ENCODE measurements at regions not wholly inside any gene's neighbourhood (a gene's known extent, or its start where the extent isn't known, plus 50 kb on each side); places are given as distances from the start of the nearest gene placed in this dataset.
"Not testable (repeated sequence)": the region's sequence is repeated elsewhere in the genome, so short reads cannot be mapped to it uniquely, and the experiment has no call there.

DNA sequence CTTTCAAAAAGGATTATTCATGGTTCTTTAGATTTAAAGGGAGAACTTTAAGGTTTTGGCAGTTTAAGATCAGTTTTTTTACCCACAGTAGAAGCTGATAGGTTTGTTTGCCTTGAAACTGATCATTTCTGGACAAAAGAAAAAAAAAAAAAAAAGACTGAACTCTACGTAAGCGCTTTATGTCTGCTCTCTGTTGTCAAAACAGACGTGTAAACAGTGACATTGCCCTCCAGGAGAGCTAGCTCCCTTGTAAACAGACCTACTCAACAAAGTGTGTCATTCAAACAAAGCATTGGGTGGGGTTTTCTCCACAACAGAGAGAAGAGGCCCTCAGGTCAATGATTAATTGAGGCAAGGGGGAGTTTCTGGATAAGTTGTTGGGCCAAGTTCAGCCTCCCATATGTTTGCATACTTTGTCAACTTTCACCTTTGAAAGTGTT, 568.1 kb upstream of the LRRN3 start:
- no peak for DNase-seq

DNA sequence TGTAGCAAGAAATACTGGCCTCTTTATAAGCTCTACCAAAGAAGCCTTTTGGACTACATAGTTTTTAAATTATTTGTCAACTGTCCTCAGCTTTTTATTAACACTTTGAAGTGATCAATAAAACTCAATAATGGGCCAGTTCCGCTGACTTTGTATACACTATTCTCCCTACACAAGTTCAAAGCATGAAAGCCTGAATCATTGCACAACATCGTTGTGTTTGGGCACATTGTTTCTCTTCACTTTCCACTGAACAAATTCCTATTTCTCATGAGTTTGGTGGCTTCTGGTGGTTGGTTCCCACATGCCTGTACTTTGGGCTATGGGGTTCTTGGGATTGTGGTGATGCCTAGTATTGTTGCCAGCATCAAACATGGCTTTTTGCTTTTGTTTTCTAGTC, 561.8 kb upstream of the LRRN3 start:
- DNase-seq: no peak

GRCh38 chr7:110531186-110531585, 559.7 kb upstream of the LRRN3 start:
- DNase-seq: peak in 1 of 5 experiments; percentile 39

GRCh38 chr7:110534241-110534931, 556.5 kb upstream of the LRRN3 start:
- peak in 1 of 5 experiments; percentile 14 for DNase-seq

DNA sequence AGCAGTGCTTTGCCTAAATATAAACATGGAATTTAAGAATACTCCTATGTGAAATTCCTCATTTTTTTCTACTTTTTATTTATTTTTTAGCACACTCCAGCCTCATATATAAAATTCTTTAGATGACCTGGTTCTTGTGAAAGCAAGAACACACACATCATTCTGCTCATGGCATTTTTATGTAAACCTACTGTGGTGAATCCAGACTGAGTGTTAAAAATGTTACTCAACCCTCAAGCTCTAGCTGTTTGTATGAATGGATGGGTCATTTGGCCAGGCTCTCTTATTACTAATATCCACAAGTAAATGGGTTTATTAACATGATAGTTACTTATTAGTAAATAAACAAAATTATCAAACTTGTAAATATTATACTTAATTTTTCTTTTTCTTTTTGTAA, 551.7 kb upstream of the LRRN3 start:
- DNase-seq: no peak

DNA sequence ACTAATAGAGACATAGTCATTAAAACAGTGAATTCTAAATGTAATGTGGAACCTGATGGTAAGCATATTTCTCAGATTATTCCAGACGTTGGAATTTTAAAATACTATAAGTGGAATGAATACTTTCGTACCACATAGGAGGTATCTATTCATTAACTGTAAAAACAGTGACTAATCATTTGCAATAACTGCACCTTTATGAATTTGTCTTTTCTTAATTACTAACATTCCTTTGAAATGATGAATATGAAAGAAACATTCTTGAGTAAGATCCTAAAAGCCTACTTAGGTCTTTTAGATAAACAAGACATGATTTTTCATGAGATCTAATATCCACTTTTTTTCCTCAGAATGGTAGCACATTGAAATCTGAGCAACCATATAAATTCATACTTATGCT, 549.0 kb upstream of the LRRN3 start:
- DNase-seq: no peak

GRCh38 chr7:110544194-110544593, 546.7 kb upstream of the LRRN3 start:
- DNase-seq: no peak

DNA sequence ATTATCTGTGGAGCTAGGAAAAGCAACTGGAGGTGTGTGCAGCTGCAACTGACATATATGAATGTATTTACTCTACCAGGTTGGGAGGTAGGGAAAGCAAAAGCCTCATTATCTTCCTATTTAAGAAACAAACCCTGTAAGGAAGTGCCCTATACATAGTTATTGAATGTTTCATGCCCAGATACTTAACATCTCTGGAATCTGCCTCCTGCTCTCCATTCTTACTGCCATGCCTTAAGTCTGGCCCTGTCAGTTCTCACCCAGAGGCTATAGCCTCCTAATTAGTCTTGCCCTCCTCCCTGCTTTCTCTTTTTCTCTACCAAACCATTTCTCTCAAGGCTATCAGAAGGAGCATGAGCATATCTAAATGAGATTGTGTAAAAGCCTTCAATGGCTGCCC, 542.6 kb upstream of the LRRN3 start:
- DNase-seq: no peak

DNA sequence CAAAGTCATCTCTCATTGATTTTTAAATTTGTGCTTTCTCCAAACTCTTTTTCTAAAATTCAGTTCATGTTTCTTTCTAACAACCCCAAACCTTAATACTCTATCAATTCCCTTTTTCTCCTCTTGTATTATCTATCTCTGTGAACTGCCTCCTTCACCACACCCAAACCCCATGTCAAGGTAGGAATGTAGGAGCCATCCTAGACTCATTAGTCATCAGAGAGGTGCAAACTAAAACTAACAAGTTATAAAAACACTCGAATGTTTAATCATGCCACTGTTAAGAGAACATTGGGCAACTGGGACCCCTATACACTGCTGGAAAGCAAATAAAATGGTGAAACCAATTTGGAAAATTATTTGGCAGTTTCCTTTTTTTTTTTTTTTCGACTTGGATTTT, 533.8 kb upstream of the LRRN3 start:
- no peak for DNase-seq

GRCh38 chr7:110563286-110563685, 527.6 kb upstream of the LRRN3 start:
- not testable (repeated sequence) for DNase-seq

DNA sequence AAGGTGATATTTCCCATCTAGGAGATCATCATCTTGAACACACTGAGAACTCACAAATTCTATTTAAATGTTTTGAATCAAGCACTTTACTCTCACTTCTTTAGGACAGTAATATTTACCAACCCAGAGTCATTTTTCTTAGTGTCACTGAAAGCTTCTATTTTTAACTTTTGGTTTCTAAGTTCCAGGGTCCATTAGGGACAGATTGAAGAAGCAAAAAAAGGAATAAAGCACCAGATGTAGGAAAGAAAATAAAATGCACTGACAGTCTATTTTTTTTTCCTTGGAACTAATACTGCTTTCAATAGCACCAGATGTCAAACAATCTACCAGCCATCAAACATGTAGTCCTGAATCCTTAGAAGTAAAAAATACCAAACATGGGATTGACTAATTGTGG, 526.7 kb upstream of the LRRN3 start:
- no peak for DNase-seq

GRCh38 chr7:110568388-110568787, 522.5 kb upstream of the LRRN3 start:
- DNase-seq: no peak

- DNase-seq: no peak
These were observed 522.0 kb upstream of the LRRN3 start for GRCh38 chr7:110568932-110569331.

GRCh38 chr7:110569486-110570205, 521.3 kb upstream of the LRRN3 start:
- DNase-seq: no peak

- no peak for DNase-seq
These were observed 516.9 kb upstream of the LRRN3 start for GRCh38 chr7:110573862-110574528.

- DNase-seq: no peak
These were observed 503.6 kb upstream of the LRRN3 start for GRCh38 chr7:110587294-110587693.

DNA sequence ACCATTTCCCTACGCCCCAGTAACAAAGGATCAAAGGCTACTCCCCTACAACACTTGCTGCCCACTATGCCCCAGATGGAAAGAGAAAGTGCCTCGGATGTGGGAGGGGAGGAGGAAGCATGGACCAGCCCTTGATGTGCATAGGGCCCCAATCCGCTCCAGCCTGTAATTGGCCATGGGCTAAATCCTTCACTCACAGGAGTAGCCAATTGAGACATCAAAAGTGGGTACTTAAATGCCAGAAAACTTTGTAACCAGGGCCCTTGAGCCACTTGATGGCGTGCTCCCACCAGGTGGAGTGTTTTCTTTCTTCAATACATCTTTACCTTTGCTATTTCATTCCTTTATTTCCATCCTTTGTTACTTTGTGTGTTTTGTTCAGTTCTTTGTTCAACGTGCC, 500.5 kb upstream of the LRRN3 start:
- peak in 1 of 5 experiments; percentile 23 for DNase-seq

- peak in 1 of 5 experiments; percentile 3 for DNase-seq
These were observed 499.6 kb upstream of the LRRN3 start for GRCh38 chr7:110591341-110591740.

GRCh38 chr7:110592557-110592956, 498.4 kb upstream of the LRRN3 start:
- DNase-seq: no peak

GRCh38 chr7:110593355-110593754, 497.6 kb upstream of the LRRN3 start:
- no peak for DNase-seq

DNA sequence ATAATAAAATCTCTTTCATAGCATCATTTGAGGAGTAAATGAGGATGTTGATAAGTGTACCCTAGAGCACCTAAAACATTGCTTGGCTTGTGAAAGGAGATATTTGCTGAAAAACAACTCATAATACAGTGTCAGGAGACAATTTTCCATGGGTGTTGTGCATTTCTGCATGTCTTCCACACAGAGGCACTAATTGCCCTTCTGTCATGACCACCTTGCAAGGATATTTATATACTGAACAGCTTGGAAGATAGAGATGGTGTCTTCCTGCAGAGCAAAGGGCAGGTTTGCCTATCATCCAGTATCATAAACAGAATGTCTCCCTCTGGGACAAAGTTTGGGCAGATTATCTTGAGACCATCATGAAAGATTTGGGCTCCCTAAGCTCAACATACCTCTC, 495.2 kb upstream of the LRRN3 start:
- peak in 1 of 5 experiments; percentile 52 for DNase-seq

DNA sequence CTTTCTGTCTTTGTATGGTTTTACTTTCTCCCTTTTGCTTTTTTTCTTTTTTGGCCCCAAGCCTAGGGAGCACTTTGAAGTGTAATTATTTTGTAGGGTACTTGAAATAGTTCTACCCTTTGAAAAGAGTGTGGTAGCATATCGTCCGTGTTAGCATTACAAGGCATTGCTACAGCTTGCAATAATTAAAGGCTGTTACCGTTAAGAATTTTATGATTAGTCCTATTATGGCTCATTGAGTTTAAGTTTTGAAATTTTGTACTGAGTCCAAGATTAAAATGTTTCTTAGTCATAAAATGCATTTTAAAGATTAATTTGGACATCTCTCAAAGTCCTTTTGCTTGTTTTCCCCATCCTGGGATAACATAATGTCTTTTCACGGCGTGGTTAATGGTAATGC, 490.0 kb upstream of the LRRN3 start:
- no peak for DNase-seq

DNA sequence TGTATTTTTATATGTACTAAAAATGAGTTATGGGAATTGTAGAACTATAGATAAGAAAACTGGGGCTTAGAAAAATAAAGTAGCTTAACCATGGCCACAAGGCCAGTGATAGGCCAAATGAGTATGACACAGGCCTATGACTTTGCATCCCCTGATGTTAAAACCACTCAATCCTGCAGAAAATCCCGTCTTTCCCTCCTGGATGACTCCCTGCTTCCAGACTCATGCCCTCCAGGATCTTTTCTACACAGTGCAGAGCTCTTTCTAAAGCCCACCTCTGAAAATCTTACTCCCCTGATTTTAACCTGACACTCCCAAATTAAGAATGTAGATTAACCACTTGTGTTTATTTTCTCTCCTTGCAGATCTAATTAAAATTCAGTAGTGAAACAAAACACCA, 489.2 kb upstream of the LRRN3 start:
- no peak for DNase-seq

DNA sequence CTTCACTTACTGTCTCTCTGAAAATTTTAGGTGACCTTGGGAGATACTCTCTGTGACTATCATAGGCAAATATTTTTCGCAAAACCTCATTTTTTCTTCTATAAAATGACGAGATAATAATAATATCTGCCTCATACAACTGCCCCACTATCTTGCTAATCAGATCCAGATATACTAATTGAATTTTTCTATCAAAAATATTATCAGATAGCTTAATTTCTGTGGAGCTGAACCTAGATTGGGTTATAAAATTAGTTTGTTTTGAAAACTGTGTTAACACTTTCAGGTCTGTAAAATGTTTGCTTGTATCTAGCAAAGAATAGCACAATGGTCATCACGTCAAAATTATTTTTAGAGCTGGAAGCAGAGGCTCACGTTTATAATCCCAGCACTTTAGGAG, 486.7 kb upstream of the LRRN3 start:
- DNase-seq: no peak
